ENCODE measurements at regions not wholly inside any gene's neighbourhood (a gene's known extent, or its start where the extent isn't known, plus 50 kb on each side); places are given as distances from the start of the nearest gene placed in this dataset.
A peak's percentile ranks its signal among the peaks of the same experiment; 100 is the strongest.

- Mint-ChIP-seq H3K9me3 (no peaks in the 10 kb centered on the region), H3K4me1 (peaks cover 2 to 7% (median 5%) of the 10 kb centered on the region in 3 donors), H3K27me3 (peaks cover 10 to 33% (median 13%) of the 10 kb centered on the region in 3 donors), H3K4me3 (no peak overlapping the region), H3K36me3 (no peaks in the 10 kb centered on the region), H3K27ac (no peak overlapping the region)
- DNase-seq (no peak), ATAC-seq (ENCODE audit: low read depth in 2 of 2) (no peak)
Observed at GRCh38 chr12:4036671-4037271, 163.6 kb upstream of the PARP11 start.

GRCh38 chr12:4034921-4035320 lies 161.7 kb upstream of the PARP11 start:
- Mint-ChIP-seq H3K4me3 (no peak overlapping the region), H3K4me1 (peaks cover 8 to 10% (median 9%) of the 10 kb centered on the region in 3 donors), H3K27me3 (peaks cover 13 to 34% (median 18%) of the 10 kb centered on the region in 3 donors), H3K36me3 (no peaks in the 10 kb centered on the region), H3K27ac (peak overlapping the region in 1 of 6 donors; percentile 36), H3K9me3 (no peaks in the 10 kb centered on the region)
- DNase-seq (no peak), ATAC-seq (ENCODE audit: low read depth in 2 of 2) (no peak)

DNA sequence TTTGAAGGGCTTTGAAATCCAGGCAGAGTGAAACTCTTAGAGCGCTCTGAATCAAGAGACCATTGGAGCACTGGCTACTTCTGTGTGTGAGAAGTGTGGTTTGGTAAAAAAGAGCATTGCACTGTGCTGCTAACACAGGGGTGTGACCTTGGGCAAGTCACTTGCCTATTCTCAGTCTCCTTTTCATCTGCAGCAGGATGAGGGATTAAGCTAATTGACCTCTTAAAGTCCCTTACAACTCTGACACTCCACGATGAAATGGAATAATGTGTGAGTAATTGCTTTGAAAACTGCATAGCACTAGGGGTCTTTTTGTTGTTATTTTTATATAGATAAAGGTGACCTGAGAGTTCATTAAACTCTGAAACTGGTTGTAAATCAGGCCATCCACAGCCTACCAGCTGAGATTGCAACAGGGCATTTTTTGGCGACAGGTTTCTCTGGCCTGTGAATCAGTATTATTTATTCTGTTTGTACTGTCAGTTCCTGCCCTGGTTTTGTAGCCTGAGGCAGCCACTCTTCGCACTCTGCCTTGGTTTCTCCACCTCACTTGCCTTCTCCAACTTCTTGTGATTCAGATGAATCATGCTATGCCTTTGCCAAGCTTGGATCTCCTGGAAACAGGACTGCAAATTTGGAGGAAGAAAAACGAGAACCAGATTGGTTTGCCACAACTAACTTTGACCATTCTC lies 159.9 kb upstream of the PARP11 start:
- Mint-ChIP-seq H3K4me3 (peak overlapping the region in 3 of 8 donors; percentile 7 to 54 (median 35)), H3K4me1 (peaks cover 7 to 13% (median 13%) of the 10 kb centered on the region in 3 donors)

GRCh38 chr12:4031703-4032291 lies 158.6 kb upstream of the PARP11 start:
- Mint-ChIP-seq H3K4me1 (peaks cover 15 to 23% (median 22%) of the 10 kb centered on the region in 3 donors), H3K36me3 (no peaks in the 10 kb centered on the region), H3K27ac (peak overlapping the region in 2 of 6 donors; percentile 67 to 68), H3K27me3 (peaks cover 8 to 22% (median 20%) of the 10 kb centered on the region in 3 donors), H3K9me3 (no peaks in the 10 kb centered on the region), H3K4me3 (peak overlapping the region; percentile 38 to 83 (median 64))
- DNase-seq (no peak), ATAC-seq (ENCODE audit: low read depth in 2 of 2) (no peak)

More for the DNA sequence above, 159.9 kb upstream of the PARP11 start:
- H3K27me3 Mint-ChIP-seq = peaks cover 8 to 31% (median 22%) of the 10 kb centered on the region in 3 donors
- no peak for ATAC-seq (ENCODE audit: low read depth in 2 of 2)
- DNase-seq = no peak
- no peaks in the 10 kb centered on the region for H3K9me3 Mint-ChIP-seq
- no peak overlapping the region for H3K27ac Mint-ChIP-seq
- no peaks in the 10 kb centered on the region for H3K36me3 Mint-ChIP-seq

DNA sequence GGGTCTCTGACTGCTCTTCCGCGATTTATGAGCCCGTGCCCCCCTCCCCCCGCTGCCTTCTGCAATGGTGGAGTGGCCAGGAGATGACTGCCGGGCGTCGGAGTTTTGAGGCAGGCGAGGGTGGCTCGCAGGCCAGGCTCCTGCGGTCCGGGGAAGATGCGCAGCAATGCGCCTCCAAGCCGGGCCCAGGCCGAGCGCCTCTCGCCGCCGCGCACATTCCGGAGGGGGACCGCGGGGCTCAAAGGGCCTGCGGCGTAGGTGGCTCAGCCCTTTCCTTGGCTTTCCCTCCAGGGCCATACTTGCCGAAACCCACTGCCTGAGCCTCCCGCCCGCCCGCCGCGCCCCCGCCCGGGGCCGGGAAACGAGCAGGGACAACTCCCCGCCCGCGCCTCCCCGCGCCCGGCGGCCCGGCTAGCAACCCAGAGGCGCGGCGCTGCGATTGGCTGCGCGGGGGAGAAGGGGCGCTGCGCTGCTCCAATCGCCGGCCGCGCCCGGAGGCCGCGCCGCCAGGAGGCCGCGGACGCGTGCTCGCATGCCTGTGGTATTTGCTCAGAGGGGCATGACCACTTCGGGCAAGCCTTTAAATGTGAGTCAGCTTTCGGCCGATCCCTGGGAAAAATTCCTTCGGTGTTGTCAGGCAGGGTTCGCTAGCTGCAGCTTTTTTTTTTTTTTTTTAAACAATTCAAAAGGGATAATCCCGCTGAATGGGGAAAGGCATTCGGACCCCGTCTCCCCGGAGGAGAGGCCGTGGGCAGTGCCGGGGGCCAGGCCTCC lies 157.9 kb upstream of the PARP11 start:
- ATAC-seq (ENCODE audit: low read depth in 2 of 2) (peak; percentile 95 to 96), DNase-seq (peak; percentile 67)
- Mint-ChIP-seq H3K9me3 (no peaks in the 10 kb centered on the region), H3K4me1 (peaks cover 15 to 23% (median 22%) of the 10 kb centered on the region in 3 donors), H3K27ac (no peak overlapping the region), H3K4me3 (peak overlapping the region; percentile 70 to 86 (median 77)), H3K27me3 (peaks cover 3 to 20% (median 15%) of the 10 kb centered on the region in 3 donors), H3K36me3 (no peaks in the 10 kb centered on the region)

- Mint-ChIP-seq H3K27me3 (peaks cover 0 to 20% (median 13%) of the 10 kb centered on the region in 3 donors), H3K9me3 (no peaks in the 10 kb centered on the region), H3K4me3 (peak overlapping the region in 3 of 8 donors; percentile 30 to 73 (median 47)), H3K36me3 (no peaks in the 10 kb centered on the region), H3K27ac (no peak overlapping the region), H3K4me1 (peaks cover 18 to 23% (median 22%) of the 10 kb centered on the region in 3 donors)
- ATAC-seq (ENCODE audit: low read depth in 2 of 2) = peak; percentile 36 to 46
- peak; percentile 25 for DNase-seq
Observed at GRCh38 chr12:4027412-4027811, 154.2 kb upstream of the PARP11 start.

DNA sequence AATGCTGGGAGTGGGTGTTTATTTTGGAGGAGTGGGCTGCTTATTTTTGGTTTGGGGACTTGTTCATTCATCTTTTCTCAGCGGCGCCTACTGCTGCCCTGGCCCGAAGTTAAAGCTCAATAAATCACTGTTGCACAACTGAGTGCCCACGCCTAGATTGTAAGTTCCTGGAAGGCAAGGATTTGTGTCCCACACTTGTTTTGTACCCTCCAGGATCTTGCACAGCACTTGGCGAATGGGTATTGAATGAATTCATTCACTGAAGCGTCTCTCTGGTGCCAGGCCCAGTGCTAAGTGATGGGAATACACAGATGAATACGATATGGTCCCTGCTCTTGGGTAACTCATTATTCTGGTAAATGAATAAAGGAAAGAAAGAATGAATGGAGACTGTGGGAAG lies 153.3 kb upstream of the PARP11 start:
- H3K27ac Mint-ChIP-seq = no peak overlapping the region
- H3K4me3 Mint-ChIP-seq = peak overlapping the region in 1 of 8 donors; percentile 41
- no peaks in the 10 kb centered on the region for H3K36me3 Mint-ChIP-seq
- peaks cover 15 to 19% (median 17%) of the 10 kb centered on the region in 3 donors for H3K4me1 Mint-ChIP-seq
- H3K9me3 Mint-ChIP-seq = no peaks in the 10 kb centered on the region
- no peak for DNase-seq
- ATAC-seq (ENCODE audit: low read depth in 2 of 2) = no peak
- peaks cover 0 to 13% (median 10%) of the 10 kb centered on the region in 3 donors for H3K27me3 Mint-ChIP-seq

- peaks cover 1 to 15% (median 13%) of the 10 kb centered on the region in 3 donors for H3K27me3 Mint-ChIP-seq
- H3K9me3 Mint-ChIP-seq = no peaks in the 10 kb centered on the region
- H3K36me3 Mint-ChIP-seq = no peaks in the 10 kb centered on the region
- no peak overlapping the region for H3K27ac Mint-ChIP-seq
- no peak for ATAC-seq (ENCODE audit: low read depth in 2 of 2)
- DNase-seq = no peak
- peaks cover 15 to 19% (median 17%) of the 10 kb centered on the region in 3 donors for H3K4me1 Mint-ChIP-seq
- H3K4me3 Mint-ChIP-seq = peak overlapping the region in 1 of 8 donors; percentile 29
Observed at GRCh38 chr12:4026020-4026358, 152.8 kb upstream of the PARP11 start.

DNA sequence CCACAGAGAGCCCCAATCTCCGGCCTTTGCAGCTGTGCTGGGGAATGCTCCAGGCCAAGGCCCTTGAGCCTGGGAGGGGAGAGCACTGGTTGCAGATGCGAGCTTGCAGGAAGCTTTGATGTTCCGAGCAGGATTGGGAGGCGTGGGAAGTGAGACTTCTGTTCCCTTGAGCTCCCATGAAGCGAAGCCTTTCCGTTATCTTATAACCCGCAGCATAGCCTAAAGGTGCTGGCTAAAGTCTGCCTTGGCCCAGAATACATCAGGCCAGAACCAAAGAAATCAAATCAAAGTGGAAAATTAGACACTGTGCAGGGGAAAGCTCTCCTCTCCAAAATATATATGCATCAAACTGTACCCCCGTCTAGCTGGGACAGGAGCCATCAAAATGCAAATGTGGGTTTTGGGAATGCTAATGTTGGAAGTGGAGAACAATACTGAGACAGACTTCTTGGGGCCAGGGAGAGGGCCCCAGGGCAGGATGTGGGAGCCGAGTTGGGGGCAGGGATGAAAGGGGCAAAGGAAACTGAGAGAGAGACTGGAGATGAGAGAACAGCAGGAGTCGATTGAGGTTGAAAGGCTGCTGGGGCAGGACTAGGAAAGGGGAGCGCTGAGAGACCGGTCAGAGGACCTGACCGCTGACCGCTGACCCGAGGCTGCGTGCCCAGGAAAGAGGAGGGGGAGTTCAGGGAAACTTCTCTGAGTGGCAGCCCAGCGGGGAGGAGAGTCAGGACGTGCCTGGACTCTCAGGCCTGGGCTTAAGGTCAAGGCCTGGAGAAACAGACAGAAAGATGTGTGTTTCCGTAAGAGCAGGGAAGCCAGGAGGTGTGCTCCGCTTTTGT lies 152.2 kb upstream of the PARP11 start:
- no peak for DNase-seq
- Mint-ChIP-seq H3K9me3 (no peaks in the 10 kb centered on the region), H3K27me3 (peaks cover 3 to 15% (median 10%) of the 10 kb centered on the region in 3 donors), H3K27ac (peak overlapping the region in 1 of 6 donors; percentile 3), H3K4me3 (peak overlapping the region in 1 of 8 donors; percentile 29), H3K36me3 (no peaks in the 10 kb centered on the region), H3K4me1 (peaks cover 12 to 17% (median 17%) of the 10 kb centered on the region in 3 donors)
- no peak for ATAC-seq (ENCODE audit: low read depth in 2 of 2)

GRCh38 chr12:4024701-4025100 lies 151.5 kb upstream of the PARP11 start:
- Mint-ChIP-seq H3K4me3 (peak overlapping the region in 1 of 8 donors; percentile 30), H3K27ac (no peak overlapping the region), H3K9me3 (no peaks in the 10 kb centered on the region), H3K4me1 (peaks cover 12 to 17% (median 13%) of the 10 kb centered on the region in 3 donors), H3K27me3 (peaks cover 3 to 10% (median 6%) of the 10 kb centered on the region in 3 donors), H3K36me3 (no peaks in the 10 kb centered on the region)
- DNase-seq (no peak), ATAC-seq (ENCODE audit: low read depth in 2 of 2) (no peak)

DNA sequence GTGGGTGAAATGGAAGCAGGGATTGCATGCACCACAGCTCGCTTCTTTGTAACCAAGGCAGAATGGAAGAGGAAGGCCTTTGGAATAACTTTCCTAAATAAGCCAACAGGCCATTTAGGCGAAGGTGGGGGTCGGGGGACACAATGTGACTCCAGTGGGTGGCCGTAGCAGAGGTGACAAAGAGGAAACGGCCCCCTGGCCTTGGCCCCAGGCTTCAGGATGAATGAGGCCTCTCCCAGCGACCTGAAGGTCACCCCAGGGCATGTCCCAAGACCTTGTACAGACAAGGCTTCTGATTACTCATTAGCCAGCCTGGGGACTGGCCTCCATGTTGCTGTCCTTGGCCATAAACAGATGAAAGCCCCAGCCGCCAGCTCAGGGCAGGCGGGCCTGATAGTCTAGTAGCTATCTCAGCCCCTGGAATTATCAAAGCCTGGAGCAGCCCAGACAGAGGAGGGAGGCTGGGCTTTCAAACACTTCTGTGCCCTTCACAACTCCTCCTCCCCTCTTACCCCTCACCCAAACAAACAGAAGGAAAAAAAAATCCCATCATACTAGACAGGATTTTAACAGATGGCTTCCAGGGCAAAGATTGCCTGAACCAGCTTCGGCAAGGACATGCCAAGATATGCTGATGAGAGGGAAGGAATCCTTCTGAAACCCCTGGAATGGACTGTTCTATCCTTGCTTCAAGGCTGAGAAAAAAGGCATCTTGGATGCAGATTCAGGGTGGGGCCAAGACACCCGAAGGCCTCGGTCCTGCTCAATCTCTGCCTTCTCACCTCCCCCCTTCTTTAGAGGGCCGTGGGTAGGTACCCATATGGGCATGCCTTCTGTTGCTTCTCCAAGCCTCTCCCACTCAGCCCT lies 142.3 kb upstream of the PARP11 start:
- H3K27ac Mint-ChIP-seq = no peak overlapping the region
- H3K36me3 Mint-ChIP-seq = no peaks in the 10 kb centered on the region
- DNase-seq (no peak), ATAC-seq (ENCODE audit: low read depth in 2 of 2) (no peak)
- H3K4me1 Mint-ChIP-seq = no peaks in the 10 kb centered on the region
- H3K4me3 Mint-ChIP-seq = no peak overlapping the region
- H3K27me3 Mint-ChIP-seq = peaks cover 0 to 10% (median 0%) of the 10 kb centered on the region in 3 donors
- no peaks in the 10 kb centered on the region for H3K9me3 Mint-ChIP-seq

DNA sequence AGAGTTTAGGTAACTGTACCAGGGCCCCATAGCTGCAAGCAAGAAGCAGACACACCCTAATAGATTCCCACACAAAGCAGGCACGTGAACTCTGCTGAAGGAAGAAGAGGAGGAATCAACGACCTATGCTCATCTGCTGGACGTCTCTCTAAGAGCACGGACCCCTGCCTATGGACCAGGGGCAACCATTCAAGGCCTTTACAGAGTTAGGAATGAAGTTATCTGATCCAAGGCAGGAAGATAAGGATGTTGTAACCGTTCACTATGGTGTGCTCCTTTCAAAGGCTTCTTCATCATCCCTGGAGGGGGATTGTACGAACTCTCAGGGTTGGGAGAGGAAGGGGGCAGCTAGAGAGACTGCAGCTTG lies 141.6 kb upstream of the PARP11 start:
- H3K27ac Mint-ChIP-seq = no peak overlapping the region
- ATAC-seq (ENCODE audit: low read depth in 2 of 2) = no peak
- H3K27me3 Mint-ChIP-seq = peaks cover 0 to 10% (median 0%) of the 10 kb centered on the region in 3 donors
- no peaks in the 10 kb centered on the region for H3K36me3 Mint-ChIP-seq
- DNase-seq = no peak
- no peaks in the 10 kb centered on the region for H3K9me3 Mint-ChIP-seq
- H3K4me1 Mint-ChIP-seq = no peaks in the 10 kb centered on the region
- H3K4me3 Mint-ChIP-seq = no peak overlapping the region
